WTC11 (cell line): ENCODE measurements at regions not wholly inside any gene's neighbourhood (a gene's known extent, or its start where the extent isn't known, plus 50 kb on each side); places are given as distances from the start of the nearest gene placed in this dataset.
"Not testable (repeated sequence)": the region's sequence is repeated elsewhere in the genome, so short reads cannot be mapped to it uniquely, and the experiment has no call there.

Experiments
- ATAC-seq: fragments of 200-7000 bp; cut with Tn5 transposase; 2 replicates; pipeline ENCODE4 v1.10.0; 2021; ENCODE audit warnings: mild to moderate bottlenecking, moderate library complexity
- CTCF ChIA-PET: fragments of 300-600 bp; sonication (Branson Sonifier 250); formaldehyde crosslinking; loops from one replicate; lab custom pipeline; 2021; ENCODE audit warnings: antibody characterized with exemption; lab: Charles Lee
- POLR2A ChIA-PET: fragments of 350-600 bp; sonication (Branson Sonifier 250); formaldehyde crosslinking; loops from one replicate; lab custom pipeline; 2021; ENCODE audit warnings: antibody characterized with exemption; lab: Charles Lee
- DNase-seq: peaks from one replicate; pipeline ENCODE4 v3.0.0; 2021; ENCODE audit warnings: low spot score
- H3K27ac Mint-ChIP-seq: 2 replicates; pipeline ENCODE4 v1.8.0; 2021; ENCODE audit warnings: mixed read lengths
- H3K27me3 Mint-ChIP-seq: 2 replicates; pipeline ENCODE4 v1.8.0; 2021; ENCODE audit warnings: low read depth, mild to moderate bottlenecking, moderate library complexity, mixed read lengths
- H3K36me3 Mint-ChIP-seq: 2 replicates; pipeline ENCODE4 v1.8.0; 2021; ENCODE audit warnings: mixed read lengths
- H3K4me1 Mint-ChIP-seq: 2 replicates; pipeline ENCODE4 v1.8.0; 2022; ENCODE audit warnings: mixed read lengths
- H3K4me3 Mint-ChIP-seq: 2 replicates; pipeline ENCODE4 v1.8.0; 2021; ENCODE audit warnings: mild to moderate bottlenecking, moderate library complexity, mixed read lengths
- H3K9me3 Mint-ChIP-seq: 2 replicates; pipeline ENCODE4 v1.8.0; 2021; ENCODE audit warnings: mixed read lengths
- CBFB ChIP-seq: sonication (generic); formaldehyde crosslinking; IDR thresholded peaks from 2 replicates; pipeline ENCODE4 v1.8.1; 2022; ENCODE audit warnings: mild to moderate bottlenecking, low read depth, missing genetic modification reagents
- CREM ChIP-seq: sonication (generic); formaldehyde crosslinking; IDR thresholded peaks from 2 replicates; pipeline ENCODE4 v1.8.1; 2022; ENCODE audit warnings: mild to moderate bottlenecking, missing genetic modification reagents, moderate library complexity
- E2F1 ChIP-seq: sonication (generic); formaldehyde crosslinking; IDR thresholded peaks from 2 replicates; pipeline ENCODE4 v1.8.0; 2022; ENCODE audit warnings: mild to moderate bottlenecking, missing genetic modification reagents
- ELF4 ChIP-seq: sonication (generic); formaldehyde crosslinking; IDR thresholded peaks from 2 replicates; pipeline ENCODE4 v1.8.1; 2022; ENCODE audit warnings: low read depth, mild to moderate bottlenecking, moderate library complexity, missing genetic modification reagents
- EMX1 ChIP-seq: fragments of 250-450 bp; sonication (Bioruptor Pico); IDR thresholded peaks from 2 replicates; pipeline ENCODE4 v1.8.0; 2021; ENCODE audit warnings: mild to moderate bottlenecking
- FOXK1 ChIP-seq: sonication (generic); formaldehyde crosslinking; IDR thresholded peaks from 2 replicates; pipeline ENCODE4 v1.8.0; 2022; ENCODE audit warnings: mild to moderate bottlenecking, moderate library complexity, missing genetic modification reagents
- GTF2I ChIP-seq: fragments of 250-450 bp; sonication (Bioruptor Pico); conservative IDR thresholded peaks from 2 replicates; pipeline ENCODE4 v1.4.0; 2021; ENCODE audit warnings: mild to moderate bottlenecking
- HMGA2 ChIP-seq: fragments of 250-450 bp; sonication (Bioruptor Pico); IDR thresholded peaks from 2 replicates; pipeline ENCODE4 v1.4.0; 2021; ENCODE audit warnings: mild to moderate bottlenecking, moderate library complexity
- HMGXB4 ChIP-seq: sonication (generic); formaldehyde crosslinking; IDR thresholded peaks from 2 replicates; pipeline ENCODE4 v1.8.1; 2023; ENCODE audit warnings: mild to moderate bottlenecking, moderate library complexity, missing genetic modification reagents
- KAT7 ChIP-seq: sonication (generic); formaldehyde crosslinking; IDR thresholded peaks from 2 replicates; pipeline ENCODE4 v1.8.1; 2023; ENCODE audit warnings: missing genetic modification reagents, mild to moderate bottlenecking, borderline replicate concordance
- SMAD3 ChIP-seq: sonication (generic); formaldehyde crosslinking; IDR thresholded peaks from 2 replicates; pipeline ENCODE4 v1.8.0; 2022; ENCODE audit warnings: missing genetic modification reagents, mild to moderate bottlenecking, borderline replicate concordance
- SMAD4 ChIP-seq: sonication (generic); formaldehyde crosslinking; IDR thresholded peaks from 2 replicates; pipeline ENCODE4 v1.8.0; 2022; ENCODE audit warnings: mild to moderate bottlenecking, missing genetic modification reagents
- TCF7 ChIP-seq: sonication (generic); formaldehyde crosslinking; IDR thresholded peaks from 2 replicates; pipeline ENCODE4 v1.8.0; 2022; ENCODE audit warnings: mild to moderate bottlenecking, low read depth, missing genetic modification reagents, moderate library complexity
- TP53 ChIP-seq: sonication (generic); formaldehyde crosslinking; IDR thresholded peaks from 2 replicates; pipeline ENCODE4 v1.8.1; 2023; ENCODE audit warnings: mild to moderate bottlenecking, missing genetic modification reagents
- ZBTB21 ChIP-seq: sonication (generic); formaldehyde crosslinking; IDR thresholded peaks from 2 replicates; pipeline ENCODE4 v1.8.1; 2023; ENCODE audit warnings: mild to moderate bottlenecking, missing genetic modification reagents, borderline replicate concordance
- ZNF263 ChIP-seq: sonication (generic); formaldehyde crosslinking; IDR thresholded peaks from 2 replicates; pipeline ENCODE4 v1.8.1; 2022; ENCODE audit warnings: low read depth, mild to moderate bottlenecking, moderate library complexity, missing genetic modification reagents
- ZNF317 ChIP-seq: sonication (generic); formaldehyde crosslinking; IDR thresholded peaks from 2 replicates; pipeline ENCODE4 v1.8.1; 2023; ENCODE audit warnings: low read depth, mild to moderate bottlenecking, moderate library complexity, missing genetic modification reagents, borderline replicate concordance
- ZNF396 ChIP-seq: fragments of 250-450 bp; sonication (Bioruptor Pico); IDR thresholded peaks from 2 replicates; pipeline ENCODE4 v1.8.0; 2021; ENCODE audit warnings: mild to moderate bottlenecking, moderate library complexity, borderline replicate concordance
- TF ChIP-seq, protein P1 (sequence below): sonication (generic); formaldehyde crosslinking; IDR thresholded peaks from 2 replicates; pipeline ENCODE4 v1.8.0; 2022; ENCODE audit warnings: mild to moderate bottlenecking, missing genetic modification reagents
- TF ChIP-seq, protein P2 (sequence below): sonication (generic); formaldehyde crosslinking; IDR thresholded peaks from 2 replicates; pipeline ENCODE4 v1.8.1; 2022; ENCODE audit warnings: low read depth, mild to moderate bottlenecking, moderate library complexity, missing genetic modification reagents, borderline replicate concordance
- TF ChIP-seq, protein P3 (sequence below): fragments of 250-450 bp; sonication (Bioruptor Pico); IDR thresholded peaks from 2 replicates; pipeline ENCODE4 v1.9.0; 2021; ENCODE audit warnings: mild to moderate bottlenecking

DNA sequence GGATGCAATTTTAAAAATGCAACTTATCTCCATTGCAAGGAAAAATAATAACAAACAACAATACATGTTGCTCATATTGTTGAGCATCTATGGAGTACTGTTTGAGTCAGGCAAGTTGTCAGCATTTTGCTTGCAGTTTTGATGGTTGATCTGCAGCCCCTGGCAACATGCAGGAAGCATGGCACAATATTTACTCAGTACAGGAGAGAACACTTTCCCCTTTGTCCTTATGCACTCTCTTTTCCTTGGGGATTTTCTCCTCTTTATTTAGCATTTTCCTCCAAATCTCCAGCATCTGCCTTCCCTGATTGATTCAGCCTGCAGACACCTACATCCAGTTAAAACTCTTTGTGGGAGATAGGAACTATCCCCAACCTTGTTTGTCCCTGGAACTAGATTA, 620.5 kb upstream of the LRRN3 start (continued):
- no peak for TF ChIP-seq HMGXB4 (CRISPR knock-in tag)
- TF ChIP-seq E2F1, result no peak
- TF ChIP-seq ZNF317, result no peak
- TF ChIP-seq, protein P1, sequence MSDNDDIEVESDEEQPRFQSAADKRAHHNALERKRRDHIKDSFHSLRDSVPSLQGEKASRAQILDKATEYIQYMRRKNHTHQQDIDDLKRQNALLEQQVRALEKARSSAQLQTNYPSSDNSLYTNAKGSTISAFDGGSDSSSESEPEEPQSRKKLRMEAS (CRISPR knock-in tag), result no peak
- no peak for TF ChIP-seq ZBTB21
- TF ChIP-seq GTF2I (CRISPR knock-in tag), result no peak
- TF ChIP-seq ZNF396 (CRISPR knock-in tag), result no peak
- no peak for TF ChIP-seq KAT7 (CRISPR knock-in tag)
- TF ChIP-seq TCF7 (CRISPR knock-in tag), result no peak
- no peak for TF ChIP-seq FOXK1

DNA sequence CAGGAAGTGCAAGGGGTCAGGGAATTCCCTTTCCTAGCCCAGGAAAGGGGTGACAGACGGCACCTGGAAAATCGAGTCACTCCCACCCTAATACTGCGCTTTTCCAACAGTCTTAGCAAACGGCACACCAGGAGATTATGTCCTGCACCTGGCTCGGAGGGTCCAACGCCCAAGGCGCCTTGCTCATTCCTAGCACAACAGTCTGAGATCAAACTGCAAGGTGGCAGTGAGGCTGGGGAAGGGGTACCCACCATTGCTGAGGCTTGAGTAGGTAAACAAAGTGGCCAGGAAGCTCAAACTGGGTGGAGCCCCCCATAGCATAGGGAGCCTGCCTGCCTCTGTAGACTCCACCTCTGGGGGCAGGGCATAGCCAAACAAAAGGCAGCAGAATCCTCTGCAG, 618.5 kb upstream of the LRRN3 start:
- H3K27me3 Mint-ChIP-seq, H3K27ac Mint-ChIP-seq, H3K4me3 Mint-ChIP-seq, POLR2A ChIA-PET, ATAC-seq, H3K4me1 Mint-ChIP-seq, CTCF ChIA-PET, DNase-seq: not testable (repeated sequence)
- H3K36me3 Mint-ChIP-seq, result peaks cover 16% of the 10 kb centered on the region; the same call in 1 of the 2 replicates
- peaks cover 30% of the 10 kb centered on the region for H3K9me3 Mint-ChIP-seq

- Mint-ChIP-seq H3K36me3 (peaks cover 37% of the 10 kb centered on the region), H3K27ac (no peak overlapping the region), H3K9me3 (peaks cover 52% of the 10 kb centered on the region)
- no peak for TF ChIP-seq CBFB (CRISPR knock-in tag)
- TF ChIP-seq, all 79 proteins: peak for 0
- Mint-ChIP-seq H3K4me1 (no peaks in the 10 kb centered on the region), H3K27me3 (no peaks in the 10 kb centered on the region), H3K4me3 (no peak overlapping the region)
- ChIA-PET POLR2A (no interaction called here), CTCF (no interaction called here)
- ATAC-seq, result no peak
- no peak for DNase-seq
These were observed 610.0 kb upstream of the LRRN3 start for GRCh38 chr7:110480964-110481363.

GRCh38 chr7:110483553-110483952, 607.4 kb upstream of the LRRN3 start:
- ChIA-PET POLR2A (no interaction called here), CTCF (no interaction called here)
- no peak overlapping the region for H3K4me3 Mint-ChIP-seq

More at GRCh38 chr7:110483553-110483952, 607.4 kb upstream of the LRRN3 start:
- DNase-seq, result no peak
- H3K9me3 Mint-ChIP-seq, result peaks cover 47% of the 10 kb centered on the region
- H3K36me3 Mint-ChIP-seq, result peaks cover 37% of the 10 kb centered on the region
- H3K27ac Mint-ChIP-seq, result no peak overlapping the region
- H3K4me1 Mint-ChIP-seq, result no peaks in the 10 kb centered on the region
- no peaks in the 10 kb centered on the region for H3K27me3 Mint-ChIP-seq
- no peak for ATAC-seq
- TF ChIP-seq CREM (CRISPR knock-in tag), result no peak
- TF ChIP-seq, protein P2, sequence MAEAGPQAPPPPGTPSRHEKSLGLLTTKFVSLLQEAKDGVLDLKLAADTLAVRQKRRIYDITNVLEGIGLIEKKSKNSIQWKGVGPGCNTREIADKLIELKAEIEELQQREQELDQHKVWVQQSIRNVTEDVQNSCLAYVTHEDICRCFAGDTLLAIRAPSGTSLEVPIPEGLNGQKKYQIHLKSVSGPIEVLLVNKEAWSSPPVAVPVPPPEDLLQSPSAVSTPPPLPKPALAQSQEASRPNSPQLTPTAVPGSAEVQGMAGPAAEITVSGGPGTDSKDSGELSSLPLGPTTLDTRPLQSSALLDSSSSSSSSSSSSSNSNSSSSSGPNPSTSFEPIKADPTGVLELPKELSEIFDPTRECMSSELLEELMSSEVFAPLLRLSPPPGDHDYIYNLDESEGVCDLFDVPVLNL (CRISPR knock-in tag), result no peak
- TF ChIP-seq, protein P1 (CRISPR knock-in tag), result no peak
- TF ChIP-seq, protein P3, sequence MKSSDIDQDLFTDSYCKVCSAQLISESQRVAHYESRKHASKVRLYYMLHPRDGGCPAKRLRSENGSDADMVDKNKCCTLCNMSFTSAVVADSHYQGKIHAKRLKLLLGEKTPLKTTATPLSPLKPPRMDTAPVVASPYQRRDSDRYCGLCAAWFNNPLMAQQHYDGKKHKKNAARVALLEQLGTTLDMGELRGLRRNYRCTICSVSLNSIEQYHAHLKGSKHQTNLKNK (CRISPR knock-in tag), result no peak
- no peak for TF ChIP-seq ZNF263 (CRISPR knock-in tag)
- no peak for TF ChIP-seq SMAD3
- no peak for TF ChIP-seq E2F1
- TF ChIP-seq TP53 (CRISPR knock-in tag), result no peak
- TF ChIP-seq HMGA2 (CRISPR knock-in tag), result no peak
- TF ChIP-seq SMAD4 (CRISPR knock-in tag), result no peak
- no peak for TF ChIP-seq ELF4 (CRISPR knock-in tag)
- TF ChIP-seq EMX1 (CRISPR knock-in tag), result no peak
- TF ChIP-seq, all 79 proteins: peak for 0
